Fibroblast of villous mesenchyme (primary cell): ENCODE measurements at regions not wholly inside any gene's neighbourhood (a gene's known extent, or its start where the extent isn't known, plus 50 kb on each side); places are given as distances from the start of the nearest gene placed in this dataset.

ENCODE experiments used
- DNase-seq: peaks from one replicate; pipeline ENCODE4 v3.0.0-alpha.2; 2010; ENCODE audit warnings: low read depth
- H3K4me3 ChIP-seq: 2 replicates; pipeline ENCODE4 v1.5.1; 2011; ENCODE audit warnings: low read depth, mild to moderate bottlenecking, low read length
- TF ChIP-seq, protein P1 (sequence below): IDR thresholded peaks from 2 replicates; pipeline ENCODE4 v1.5.1; 2012; ENCODE audit warnings: low read depth, mild to moderate bottlenecking, low read length; ENCODE audit not compliant: insufficient read depth

DNA sequence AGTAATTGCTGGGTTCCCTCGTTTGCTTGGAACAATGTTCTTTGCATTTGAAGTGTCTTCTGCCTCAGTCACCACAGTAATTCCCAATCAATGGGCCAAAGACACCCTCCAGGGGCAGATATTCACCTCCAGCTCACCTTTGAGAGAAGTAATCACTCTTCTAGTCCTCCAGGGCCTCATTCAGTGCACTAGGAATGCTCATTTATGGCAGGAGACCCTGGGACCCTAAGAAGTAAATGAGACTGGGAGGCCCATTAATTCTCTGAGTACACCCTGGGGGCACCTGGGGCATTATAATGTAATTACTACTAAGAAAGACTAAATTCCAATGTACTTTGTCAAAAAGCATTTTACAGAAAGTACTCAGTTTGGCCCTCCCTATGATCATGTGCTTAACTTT, 158.2 kb upstream of the XYLT1 start:
- TF ChIP-seq, protein P1, sequence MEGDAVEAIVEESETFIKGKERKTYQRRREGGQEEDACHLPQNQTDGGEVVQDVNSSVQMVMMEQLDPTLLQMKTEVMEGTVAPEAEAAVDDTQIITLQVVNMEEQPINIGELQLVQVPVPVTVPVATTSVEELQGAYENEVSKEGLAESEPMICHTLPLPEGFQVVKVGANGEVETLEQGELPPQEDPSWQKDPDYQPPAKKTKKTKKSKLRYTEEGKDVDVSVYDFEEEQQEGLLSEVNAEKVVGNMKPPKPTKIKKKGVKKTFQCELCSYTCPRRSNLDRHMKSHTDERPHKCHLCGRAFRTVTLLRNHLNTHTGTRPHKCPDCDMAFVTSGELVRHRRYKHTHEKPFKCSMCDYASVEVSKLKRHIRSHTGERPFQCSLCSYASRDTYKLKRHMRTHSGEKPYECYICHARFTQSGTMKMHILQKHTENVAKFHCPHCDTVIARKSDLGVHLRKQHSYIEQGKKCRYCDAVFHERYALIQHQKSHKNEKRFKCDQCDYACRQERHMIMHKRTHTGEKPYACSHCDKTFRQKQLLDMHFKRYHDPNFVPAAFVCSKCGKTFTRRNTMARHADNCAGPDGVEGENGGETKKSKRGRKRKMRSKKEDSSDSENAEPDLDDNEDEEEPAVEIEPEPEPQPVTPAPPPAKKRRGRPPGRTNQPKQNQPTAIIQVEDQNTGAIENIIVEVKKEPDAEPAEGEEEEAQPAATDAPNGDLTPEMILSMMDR = no peak
- no peak for DNase-seq
- no peak overlapping the region for H3K4me3 ChIP-seq

DNA sequence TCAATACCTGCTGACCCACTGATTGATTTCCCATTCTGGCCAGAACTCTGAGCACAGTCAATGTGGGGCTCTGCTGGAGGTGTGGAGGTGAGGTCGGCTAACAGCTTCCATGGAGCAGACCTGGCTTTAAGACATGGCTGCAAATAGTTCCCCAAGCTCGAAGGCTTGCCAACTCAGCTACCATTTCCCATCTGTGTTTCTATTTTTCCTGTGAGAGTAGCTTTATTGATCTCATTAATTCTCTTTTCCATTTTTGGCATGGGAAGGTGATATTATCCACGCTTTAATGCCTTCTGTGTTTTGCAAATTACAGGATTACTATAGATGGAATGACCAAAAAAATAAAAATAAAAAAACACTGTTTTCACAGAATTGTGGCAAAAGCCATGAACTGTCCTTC, 151.6 kb upstream of the XYLT1 start:
- DNase-seq = no peak
- TF ChIP-seq, protein P1 = no peak
- H3K4me3 ChIP-seq = no peak overlapping the region

DNA sequence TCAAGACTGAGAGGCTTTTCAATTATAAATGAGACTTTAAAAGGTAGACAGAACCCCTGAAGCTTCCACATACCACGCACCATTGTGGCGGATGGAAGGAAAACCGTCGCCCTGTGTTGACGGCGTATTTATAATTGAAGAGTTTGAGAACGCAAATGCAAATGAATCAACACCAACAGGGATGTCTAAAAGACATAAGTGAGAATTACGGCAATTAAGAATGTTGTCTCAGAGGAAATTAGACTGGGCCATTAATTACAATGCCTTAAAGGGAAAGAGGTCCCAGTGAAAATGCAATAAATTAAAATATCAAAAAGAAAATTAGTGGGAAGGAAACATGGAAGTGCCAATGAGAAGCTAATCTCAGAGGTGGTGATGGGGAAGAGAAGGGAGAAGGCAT, 148.5 kb upstream of the XYLT1 start:
- TF ChIP-seq, protein P1 = no peak
- DNase-seq = no peak
- no peak overlapping the region for H3K4me3 ChIP-seq

DNA sequence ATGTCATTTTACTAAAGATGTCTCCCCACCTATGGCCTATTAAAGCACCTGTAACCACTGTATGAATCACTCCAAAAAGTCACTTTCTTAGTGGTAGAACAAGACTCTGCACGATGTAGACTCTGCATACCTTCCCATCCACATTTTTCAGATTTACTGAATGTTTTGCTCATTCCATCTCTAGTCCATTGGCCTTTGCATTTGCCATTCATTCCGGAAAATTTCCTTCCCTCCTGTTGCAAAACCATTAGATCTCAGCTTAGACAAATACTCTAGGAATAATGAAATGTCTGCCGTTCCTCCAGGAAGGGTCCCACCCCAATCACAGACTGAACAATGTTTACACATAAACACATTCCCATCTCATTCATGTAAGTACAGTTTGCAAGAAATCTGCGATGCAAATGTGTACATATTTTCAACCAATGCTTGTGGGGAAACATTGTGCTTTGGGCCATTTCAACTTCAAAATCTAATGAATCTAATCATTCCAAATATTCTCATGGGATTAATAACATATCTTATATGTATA, 146.3 kb upstream of the XYLT1 start:
- no peak for DNase-seq
- TF ChIP-seq, protein P1 = no peak

DNA sequence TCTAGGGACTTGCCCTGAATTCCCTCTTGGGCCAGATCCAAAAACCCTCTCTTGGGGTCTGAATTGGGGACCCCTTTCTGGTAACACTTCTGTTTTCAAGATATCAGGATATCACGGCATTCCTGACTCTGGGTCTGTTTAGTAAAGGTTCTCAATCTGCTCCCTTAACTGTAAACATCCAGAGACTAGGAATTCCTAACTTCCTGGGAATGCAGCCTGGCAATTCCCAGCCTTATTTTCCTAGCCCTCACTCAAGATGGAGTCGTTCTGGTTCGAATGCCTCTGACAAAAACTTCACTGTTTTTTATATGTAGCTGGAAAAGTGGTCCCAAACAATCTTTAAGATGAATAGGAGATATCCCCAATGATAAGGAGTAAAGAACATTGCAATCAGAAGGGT, 141.6 kb upstream of the XYLT1 start:
- H3K4me3 ChIP-seq = no peak overlapping the region
- no peak for DNase-seq
- TF ChIP-seq, protein P1 = no peak

More for the DNA sequence above, 146.3 kb upstream of the XYLT1 start:
- no peak overlapping the region for H3K4me3 ChIP-seq

DNA sequence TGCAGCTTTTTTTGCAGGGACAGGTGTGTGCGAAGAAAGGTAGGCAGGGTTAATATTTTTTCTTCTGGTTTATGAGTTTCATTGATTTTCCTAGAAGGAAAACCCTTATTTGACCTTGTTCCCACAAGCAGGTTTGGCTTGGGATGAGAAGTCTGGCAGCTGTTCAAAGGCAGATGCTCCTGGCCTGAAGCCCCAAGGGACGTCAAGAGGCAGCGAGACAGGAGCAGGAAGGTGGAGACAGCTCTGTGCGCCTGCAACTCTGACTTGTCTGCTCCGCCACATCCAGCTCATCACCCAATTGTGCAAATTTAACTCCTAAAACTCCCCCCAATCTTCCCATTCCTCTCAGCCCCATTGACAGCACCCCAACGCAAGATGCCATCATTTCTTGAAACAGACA, 136.8 kb upstream of the XYLT1 start:
- no peak for DNase-seq
- TF ChIP-seq, protein P1 = no peak
- no peak overlapping the region for H3K4me3 ChIP-seq

DNA sequence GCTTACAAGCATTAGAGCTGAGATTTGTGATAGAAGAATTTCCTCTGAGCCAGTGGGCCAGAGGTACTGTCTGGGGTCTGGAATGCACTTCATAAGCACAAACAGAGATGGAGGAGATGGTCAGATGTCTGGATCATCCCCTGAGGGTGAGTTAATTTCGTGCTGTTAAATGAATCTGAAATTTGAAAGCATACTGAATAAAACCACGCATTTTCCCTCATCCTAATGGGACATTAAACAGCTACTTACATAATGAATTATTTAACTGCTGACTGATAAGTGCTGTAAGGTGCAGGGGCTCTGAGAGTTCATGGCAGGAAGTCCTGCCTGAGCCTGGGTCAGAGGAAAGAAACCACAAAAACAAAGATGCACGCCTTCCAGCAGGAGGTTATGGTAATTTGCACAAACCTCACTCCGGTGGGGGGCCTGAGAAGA, 136.3 kb upstream of the XYLT1 start:
- no peak overlapping the region for H3K4me3 ChIP-seq
- TF ChIP-seq, protein P1 = no peak
- DNase-seq = no peak
